Ectodermal cell (in vitro differentiated cells): ENCODE measurements at regions not wholly inside any gene's neighbourhood (a gene's known extent, or its start where the extent isn't known, plus 50 kb on each side); places are given as distances from the start of the nearest gene placed in this dataset.
"Not testable (repeated sequence)": the region's sequence is repeated elsewhere in the genome, so short reads cannot be mapped to it uniquely, and the experiment has no call there.

Experiments
- H3K27ac ChIP-seq: 2 replicates; pipeline ENCODE4 v1.7.0; 2013; ENCODE audit warnings: mild to moderate bottlenecking, low read depth, low read length; ENCODE audit not compliant: insufficient read depth, poor library complexity, severe bottlenecking
- H3K27me3 ChIP-seq: 2 replicates; pipeline ENCODE4 v1.7.0; 2013; ENCODE audit warnings: mild to moderate bottlenecking, low read length; ENCODE audit not compliant: insufficient read depth, control insufficient read depth, poor library complexity, severe bottlenecking
- H3K36me3 ChIP-seq: one replicate; pipeline ENCODE4 v1.7.0; 2013; ENCODE audit warnings: low read length; ENCODE audit not compliant: control insufficient read depth, insufficient read depth
- H3K4me1 ChIP-seq: one replicate; pipeline ENCODE4 v1.7.0; 2013; ENCODE audit warnings: low read length; ENCODE audit not compliant: control insufficient read depth, insufficient read depth
- H3K4me3 ChIP-seq: 2 replicates; pipeline ENCODE4 v1.7.0; 2013; ENCODE audit warnings: low read depth, low read length, control low read depth; ENCODE audit not compliant: insufficient read depth
- H3K9me3 ChIP-seq: 2 replicates; pipeline ENCODE4 v1.7.0; 2013; ENCODE audit warnings: mild to moderate bottlenecking, low read length, moderate library complexity; ENCODE audit not compliant: control insufficient read depth
- WGBS, 2 experiments: methylation state at CpG; one replicate each; pipeline ENCODE4 v1.1.7; 2013; ENCODE audit warnings: missing lambda C conversion rate in 2 of 2; 5-methylcytosine and 5-hydroxymethylcytosine counted together

- 14% methylated on average over 2 of the region's 25 CpGs for WGBS, 2 experiments
- H3K27me3 ChIP-seq, H3K27ac ChIP-seq, H3K4me1 ChIP-seq, H3K4me3 ChIP-seq, H3K36me3 ChIP-seq, H3K9me3 ChIP-seq: not testable (repeated sequence)
Observed at GRCh38 chr1:148245843-148246242, 93.8 kb upstream of the NBPF11 start.

- not testable (repeated sequence) for H3K27ac ChIP-seq, H3K27me3 ChIP-seq, H3K36me3 ChIP-seq, H3K4me3 ChIP-seq, H3K9me3 ChIP-seq, H3K4me1 ChIP-seq
- no CpG with 5 or more reads among the region's 6 CpGs for WGBS, 2 experiments
Observed at GRCh38 chr1:148245443-148245842, 93.4 kb upstream of the NBPF11 start.

- H3K9me3 ChIP-seq, H3K4me1 ChIP-seq, H3K27me3 ChIP-seq, H3K36me3 ChIP-seq, H3K27ac ChIP-seq, H3K4me3 ChIP-seq: not testable (repeated sequence)
- WGBS, 2 experiments: 98% methylated on average over 6 of the region's 8 CpGs; no CpG with 5 or more reads in 1 of the 2 experiments
Observed at GRCh38 chr1:148233250-148233649, 81.2 kb upstream of the NBPF11 start.

- not testable (repeated sequence) for H3K27me3 ChIP-seq, H3K4me3 ChIP-seq, H3K9me3 ChIP-seq, H3K4me1 ChIP-seq, H3K27ac ChIP-seq, H3K36me3 ChIP-seq
- WGBS, 2 experiments: 100% methylated on average over 2 of the region's 5 CpGs; no CpG with 5 or more reads in 1 of the 2 experiments
Observed at GRCh38 chr1:148228846-148229245, 76.8 kb upstream of the NBPF11 start.

- not testable (repeated sequence) for H3K27ac ChIP-seq, H3K9me3 ChIP-seq, H3K4me1 ChIP-seq, H3K36me3 ChIP-seq, H3K4me3 ChIP-seq, H3K27me3 ChIP-seq
- no CpG with 5 or more reads among the region's 4 CpGs for WGBS, 2 experiments
Observed at GRCh38 chr1:148222399-148223159, 70.5 kb upstream of the NBPF11 start.

GRCh38 chr1:148221593-148221992, 69.5 kb upstream of the NBPF11 start:
- WGBS, 2 experiments: no CpG with 5 or more reads among the region's 4 CpGs
- H3K9me3 ChIP-seq, H3K27ac ChIP-seq, H3K27me3 ChIP-seq, H3K4me3 ChIP-seq, H3K4me1 ChIP-seq, H3K36me3 ChIP-seq: not testable (repeated sequence)

GRCh38 chr1:148219229-148219628, 67.1 kb upstream of the NBPF11 start:
- not testable (repeated sequence) for H3K4me3 ChIP-seq, H3K4me1 ChIP-seq, H3K9me3 ChIP-seq, H3K27ac ChIP-seq, H3K36me3 ChIP-seq, H3K27me3 ChIP-seq
- no CpG with 5 or more reads among the region's 4 CpGs for WGBS, 2 experiments

GRCh38 chr1:148211191-148211590, 59.1 kb upstream of the NBPF11 start:
- H3K9me3 ChIP-seq, H3K36me3 ChIP-seq, H3K27me3 ChIP-seq, H3K27ac ChIP-seq, H3K4me3 ChIP-seq, H3K4me1 ChIP-seq: not testable (repeated sequence)
- WGBS, 2 experiments: no CpG with 5 or more reads among the region's 2 CpGs

- H3K9me3 ChIP-seq, H3K4me3 ChIP-seq, H3K27ac ChIP-seq, H3K4me1 ChIP-seq, H3K36me3 ChIP-seq, H3K27me3 ChIP-seq: not testable (repeated sequence)
- WGBS, 2 experiments: no CpG with 5 or more reads among the region's 6 CpGs
Observed at GRCh38 chr1:148210624-148211023, 58.5 kb upstream of the NBPF11 start.

GRCh38 chr1:148210166-148210565, 58.1 kb upstream of the NBPF11 start:
- H3K4me3 ChIP-seq, H3K9me3 ChIP-seq, H3K4me1 ChIP-seq, H3K36me3 ChIP-seq, H3K27ac ChIP-seq, H3K27me3 ChIP-seq: not testable (repeated sequence)
- no CpG with 5 or more reads among the region's 4 CpGs for WGBS, 2 experiments

GRCh38 chr1:148202013-148202412, 49.9 kb upstream of the NBPF11 start:
- not testable (repeated sequence) for H3K27ac ChIP-seq, H3K9me3 ChIP-seq, H3K27me3 ChIP-seq, H3K36me3 ChIP-seq, H3K4me3 ChIP-seq, H3K4me1 ChIP-seq
- WGBS, 2 experiments: no CpG with 5 or more reads among the region's 6 CpGs
